Spinal cord (tissue), 9 donors: ENCODE measurements at regions not wholly inside any gene's neighbourhood (a gene's known extent, or its start where the extent isn't known, plus 50 kb on each side); places are given as distances from the start of the nearest gene placed in this dataset.

Experiments used
- DNase-seq, 6 donors: peaks; one replicate each; pipeline versions ENCODE4 v3.0.0 to v3.0.0-alpha.2; 2013 to 2015; ENCODE audit warnings: low spot score in 6 of 6, low read depth in 4 of 6
- H3K27ac ChIP-seq: one replicate; pipeline ENCODE4 v1.5.1; 2013; ENCODE audit warnings: low read depth, low read length, control low read depth
- H3K27me3 ChIP-seq: one replicate; pipeline ENCODE4 v1.6.1; 2013; ENCODE audit warnings: low read length; ENCODE audit not compliant: control insufficient read depth, insufficient read depth
- H3K36me3 ChIP-seq: one replicate; pipeline ENCODE4 v1.6.1; 2013; ENCODE audit warnings: low read length; ENCODE audit not compliant: control insufficient read depth, insufficient read depth
- H3K4me1 ChIP-seq: one replicate; pipeline ENCODE4 v1.6.1; 2013; ENCODE audit warnings: low read length; ENCODE audit not compliant: control insufficient read depth, insufficient read depth
- H3K4me3 ChIP-seq: one replicate; pipeline ENCODE4 v1.5.1; 2013; ENCODE audit warnings: low read depth, low read length, control low read depth
- H3K9me3 ChIP-seq: one replicate; pipeline ENCODE4 v1.6.1; 2013; ENCODE audit warnings: low read length; ENCODE audit not compliant: control insufficient read depth, insufficient read depth
- whole genome bisulfite sequencing: methylation state at CpG from one replicate; pipeline ENCODE4 v1.1.5; 2013; ENCODE audit warnings: missing lambda C conversion rate; ENCODE audit not compliant: insufficient coverage; 5-methylcytosine and 5-hydroxymethylcytosine counted together
- donor health status: healthy.

DNA sequence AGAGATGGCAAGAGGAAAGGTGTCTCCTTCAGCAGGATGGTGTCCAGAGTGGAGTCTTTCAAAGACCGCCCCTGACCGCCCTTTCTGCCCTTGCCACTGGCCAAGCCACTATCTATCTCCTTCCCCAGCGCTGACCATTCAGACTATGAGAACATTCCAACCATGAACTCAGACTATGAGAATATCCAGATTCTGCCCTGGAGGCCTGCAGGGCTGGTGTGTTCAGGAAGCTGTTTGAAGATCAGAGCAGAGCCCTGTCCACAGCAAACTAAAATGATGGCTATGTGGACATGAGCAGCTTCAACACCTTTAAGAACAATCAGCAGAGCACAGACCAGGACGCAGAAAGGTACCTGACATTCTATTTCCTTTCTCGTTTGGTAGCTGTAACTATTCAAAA is 57.3 kb upstream of the WNT7A start:
- WGBS: 100% methylated on average over 3 of the region's 5 CpGs
- DNase-seq: no peak
- H3K27me3 ChIP-seq: no peaks in the 10 kb centered on the region
- no peaks in the 10 kb centered on the region for H3K9me3 ChIP-seq
- H3K4me1 ChIP-seq: peaks cover 13% of the 10 kb centered on the region
- peaks cover 15% of the 10 kb centered on the region for H3K36me3 ChIP-seq
- no peak overlapping the region for H3K4me3 ChIP-seq
- no peak overlapping the region for H3K27ac ChIP-seq

DNA sequence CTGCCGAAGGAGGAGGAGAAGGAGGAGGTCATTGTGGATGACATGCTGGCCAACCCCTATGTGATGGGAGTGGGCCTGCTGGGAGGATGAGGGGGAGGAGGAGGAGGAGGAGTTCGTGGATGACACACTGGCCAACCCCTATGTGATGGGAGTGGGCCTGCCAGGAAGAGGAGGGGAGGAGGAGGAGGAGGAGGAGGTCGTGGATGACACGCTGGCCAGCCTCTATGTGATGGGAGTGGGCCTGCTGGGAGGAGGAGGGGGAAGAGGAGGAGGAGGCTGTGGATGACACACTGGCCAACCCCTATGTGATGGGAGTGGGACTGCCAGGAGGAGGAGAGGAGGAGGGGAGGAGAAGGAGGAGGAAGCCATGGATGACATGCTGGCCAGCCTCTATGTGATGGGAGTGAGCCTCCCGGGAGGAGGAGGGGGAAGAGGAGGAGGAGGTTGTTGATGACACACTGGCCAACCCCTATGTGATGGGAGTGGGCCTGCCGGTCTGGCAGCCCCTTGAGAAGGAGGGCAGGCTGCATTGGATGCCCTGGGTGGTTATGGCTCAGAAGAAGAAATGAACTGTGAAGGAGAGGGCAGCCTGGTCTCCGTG is 55.7 kb upstream of the WNT7A start:
- Histone ChIP-seq H3K36me3 (peaks cover 15% of the 10 kb centered on the region), H3K27ac (no peak overlapping the region), H3K4me3 (no peak overlapping the region), H3K9me3 (no peaks in the 10 kb centered on the region), H3K4me1 (peaks cover 16% of the 10 kb centered on the region), H3K27me3 (no peaks in the 10 kb centered on the region)
- 62% methylated on average over 7 of the region's 7 CpGs for WGBS
- no peak for DNase-seq

DNA sequence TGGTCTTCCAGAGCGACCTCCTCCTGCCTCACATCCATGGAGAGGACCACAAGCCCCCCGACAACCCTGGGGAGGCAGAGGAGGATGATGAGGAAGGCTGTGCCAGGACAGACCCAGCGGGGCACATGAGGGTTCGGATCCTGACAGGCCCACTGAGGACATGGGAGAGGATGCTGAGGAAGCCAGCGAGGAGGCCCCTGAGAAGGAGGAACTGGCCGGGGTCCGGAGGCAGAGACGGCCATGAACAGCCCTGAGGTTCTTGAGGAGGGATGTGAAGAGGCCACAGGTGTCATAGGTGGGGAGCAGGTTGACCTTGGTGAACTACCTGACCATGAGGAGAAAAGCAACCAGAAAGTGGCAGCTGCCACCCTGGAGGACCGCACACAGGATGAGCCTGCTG is 54.9 kb upstream of the WNT7A start:
- H3K27me3 ChIP-seq: no peaks in the 10 kb centered on the region
- DNase-seq: no peak
- peaks cover 16% of the 10 kb centered on the region for H3K4me1 ChIP-seq
- H3K9me3 ChIP-seq: no peaks in the 10 kb centered on the region
- WGBS: 93% methylated on average over 7 of the region's 9 CpGs
- peaks cover 15% of the 10 kb centered on the region for H3K36me3 ChIP-seq
- H3K27ac ChIP-seq: no peak overlapping the region
- H3K4me3 ChIP-seq: no peak overlapping the region

DNA sequence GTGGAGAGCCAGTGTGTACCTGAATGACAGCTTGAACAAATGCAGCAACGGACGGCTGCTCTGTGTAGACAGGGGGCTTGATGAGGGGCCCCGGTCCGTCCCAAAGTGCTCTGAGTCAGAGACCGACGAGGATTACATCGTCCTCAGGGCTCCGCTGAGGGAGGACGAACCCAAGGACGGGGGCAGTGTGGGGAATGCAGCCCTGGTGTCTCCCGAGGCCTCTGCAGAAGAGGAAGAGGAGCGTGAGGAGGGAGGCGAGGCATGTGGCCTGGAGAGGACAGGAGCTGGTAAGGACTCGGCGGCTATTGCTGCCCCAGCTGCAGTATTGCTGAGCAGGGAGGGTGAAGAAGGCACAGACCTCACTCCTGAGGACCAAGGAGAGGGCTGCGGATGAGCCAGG is 54.4 kb upstream of the WNT7A start:
- Histone ChIP-seq H3K4me1 (peaks cover 16% of the 10 kb centered on the region), H3K27me3 (no peaks in the 10 kb centered on the region), H3K4me3 (no peak overlapping the region), H3K9me3 (no peaks in the 10 kb centered on the region), H3K27ac (no peak overlapping the region), H3K36me3 (peaks cover 15% of the 10 kb centered on the region)
- 92% methylated on average over 16 of the region's 16 CpGs for WGBS
- DNase-seq: no peak

DNA sequence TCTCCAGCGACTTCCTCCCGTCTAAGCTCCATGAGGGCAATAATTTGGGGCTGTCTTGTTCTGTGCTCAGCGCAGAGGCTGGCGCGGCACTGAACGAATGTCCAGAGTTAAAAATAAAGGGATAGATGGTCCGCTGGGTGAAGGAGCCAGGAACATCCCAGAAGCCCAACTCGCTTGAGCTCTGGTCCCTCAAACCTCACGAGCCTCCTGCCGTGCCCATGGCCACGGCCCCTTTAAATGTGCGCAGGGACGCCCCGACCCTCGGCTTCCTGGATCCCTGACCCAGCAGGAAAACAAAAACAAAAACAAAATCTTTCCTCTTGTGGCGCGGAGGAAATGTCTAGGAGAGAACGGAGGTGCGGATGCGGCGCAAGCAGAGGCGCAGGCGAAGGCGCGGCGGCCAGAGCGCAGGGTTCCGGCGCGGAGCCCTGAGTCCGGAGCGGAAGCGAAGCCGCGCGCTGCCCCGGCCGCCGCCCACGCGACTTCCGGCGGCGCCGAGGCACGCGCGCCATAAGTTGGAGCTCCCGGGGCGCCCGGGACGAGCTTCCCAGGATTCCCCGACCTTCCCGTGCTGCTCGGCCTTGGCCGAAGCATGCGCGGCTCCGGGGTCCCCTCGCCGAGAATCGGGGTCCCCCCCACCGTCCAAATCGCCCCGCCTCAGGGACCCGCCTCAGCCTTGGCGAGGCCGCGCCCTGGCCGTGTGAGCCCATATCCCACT is 52.9 kb upstream of the WNT7A start:
- no peak overlapping the region for H3K27ac ChIP-seq
- DNase-seq: peak in 4 of 6 donors; percentile 7 to 76 (median 38)
- WGBS: 14% methylated on average over 66 of the region's 70 CpGs
- H3K4me1 ChIP-seq: peaks cover 16% of the 10 kb centered on the region
- no peaks in the 10 kb centered on the region for H3K27me3 ChIP-seq
- H3K4me3 ChIP-seq: peak overlapping the region; percentile 50
- H3K9me3 ChIP-seq: no peaks in the 10 kb centered on the region
- peaks cover 15% of the 10 kb centered on the region for H3K36me3 ChIP-seq

DNA sequence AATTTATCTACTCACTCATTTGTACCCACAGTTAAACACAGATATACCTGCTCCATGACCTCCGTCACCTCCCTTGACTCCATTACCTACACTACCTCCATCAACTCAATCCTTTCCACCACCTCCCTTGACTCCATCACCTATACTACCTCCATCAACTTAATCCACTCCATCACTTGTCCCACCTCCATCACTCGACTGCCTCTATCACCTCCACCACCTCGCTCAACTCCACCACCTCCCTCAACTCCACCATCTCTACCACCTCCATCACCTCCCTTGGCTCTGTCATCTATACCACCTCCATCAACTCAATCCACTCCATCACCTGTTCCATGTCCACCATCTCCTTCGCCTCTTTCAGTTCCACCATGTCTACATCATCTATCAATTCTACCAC is 51.3 kb upstream of the WNT7A start:
- no peaks in the 10 kb centered on the region for H3K27me3 ChIP-seq
- peaks cover 16% of the 10 kb centered on the region for H3K4me1 ChIP-seq
- DNase-seq: no peak
- H3K9me3 ChIP-seq: no peaks in the 10 kb centered on the region
- no peak overlapping the region for H3K27ac ChIP-seq
- peaks cover 15% of the 10 kb centered on the region for H3K36me3 ChIP-seq
- WGBS: 98% methylated on average over 4 of the region's 4 CpGs
- H3K4me3 ChIP-seq: no peak overlapping the region
